HL-60 (cell line): ENCODE measurements at regions not wholly inside any gene's neighbourhood (a gene's known extent, or its start where the extent isn't known, plus 50 kb on each side); places are given as distances from the start of the nearest gene placed in this dataset.

Experiments used
- CTCF ChIP-seq: IDR thresholded peaks from one replicate; pipeline ENCODE4 v1.5.1; 2011; ENCODE audit warnings: low read length, control low read depth, inconsistent platforms; ENCODE audit not compliant: insufficient read depth
- POLR2AphosphoS5 ChIP-seq: IDR thresholded peaks from 2 replicates; pipeline ENCODE4 v1.6.1; 2012; ENCODE audit warnings: low read depth

- TF ChIP-seq CTCF: no peak
- TF ChIP-seq POLR2AphosphoS5: no peak
Observed at GRCh38 chr10:125243532-125244253, 83.3 kb upstream of the CTBP2 start.
